ENCODE measurements at regions not wholly inside any gene's neighbourhood (a gene's known extent, or its start where the extent isn't known, plus 50 kb on each side); places are given as distances from the start of the nearest gene placed in this dataset.

- no peak for DNase-seq
These were observed 119.0 kb downstream of the SUCNR1 start for GRCh38 chr3:151992326-151993041.

GRCh38 chr3:151995091-151995490, 121.6 kb downstream of the SUCNR1 start:
- no peak for DNase-seq

- no peak for DNase-seq
These were observed 125.3 kb downstream of the SUCNR1 start for GRCh38 chr3:151998744-151999143.

GRCh38 chr3:151999936-152000335, 126.5 kb downstream of the SUCNR1 start:
- no peak for DNase-seq

- DNase-seq = no peak
These were observed 138.6 kb downstream of the SUCNR1 start for GRCh38 chr3:152011812-152012735.

- DNase-seq = no peak
These were observed 146.1 kb downstream of the SUCNR1 start for GRCh38 chr3:152019508-152019907.

GRCh38 chr3:152021951-152022461, 148.6 kb downstream of the SUCNR1 start:
- no peak for DNase-seq

GRCh38 chr3:152026033-152026556, 152.7 kb downstream of the SUCNR1 start:
- peak; percentile 44 for DNase-seq

GRCh38 chr3:152030320-152030719, 156.9 kb downstream of the SUCNR1 start:
- no peak for DNase-seq

- DNase-seq = no peak
These were observed 157.9 kb downstream of the SUCNR1 start for GRCh38 chr3:152031321-152031720.

GRCh38 chr3:152037297-152037696, 163.9 kb downstream of the SUCNR1 start:
- no peak for DNase-seq

- DNase-seq = no peak
These were observed 164.5 kb downstream of the SUCNR1 start for GRCh38 chr3:152037953-152038352.

- DNase-seq = no peak
These were observed 165.0 kb downstream of the SUCNR1 start for GRCh38 chr3:152038490-152038889.

- DNase-seq = no peak
These were observed 166.4 kb downstream of the SUCNR1 start for GRCh38 chr3:152039887-152040286.

- DNase-seq = no peak
These were observed 166.9 kb downstream of the SUCNR1 start for GRCh38 chr3:152040319-152040718.

GRCh38 chr3:152043620-152044019, 170.2 kb downstream of the SUCNR1 start:
- DNase-seq = no peak

- no peak for DNase-seq
These were observed 172.8 kb downstream of the SUCNR1 start for GRCh38 chr3:152046280-152046679.

- DNase-seq = no peak
These were observed 174.0 kb downstream of the SUCNR1 start for GRCh38 chr3:152047465-152047864.

- DNase-seq = no peak
These were observed 175.4 kb downstream of the SUCNR1 start for GRCh38 chr3:152048831-152049230.

- DNase-seq = no peak
These were observed 177.5 kb downstream of the SUCNR1 start for GRCh38 chr3:152050903-152051302.

- DNase-seq = no peak
These were observed 178.3 kb downstream of the SUCNR1 start for GRCh38 chr3:152051501-152052404.

- DNase-seq = no peak
These were observed 180.4 kb downstream of the SUCNR1 start for GRCh38 chr3:152053866-152054265.

GRCh38 chr3:152054315-152054714, 180.9 kb downstream of the SUCNR1 start:
- no peak for DNase-seq

All from NCI-H510A treated with DMSO at 0.1 percent for 48 hours (cell line).